ENCODE measurements at regions not wholly inside any gene's neighbourhood (a gene's known extent, or its start where the extent isn't known, plus 50 kb on each side); places are given as distances from the start of the nearest gene placed in this dataset.

DNA sequence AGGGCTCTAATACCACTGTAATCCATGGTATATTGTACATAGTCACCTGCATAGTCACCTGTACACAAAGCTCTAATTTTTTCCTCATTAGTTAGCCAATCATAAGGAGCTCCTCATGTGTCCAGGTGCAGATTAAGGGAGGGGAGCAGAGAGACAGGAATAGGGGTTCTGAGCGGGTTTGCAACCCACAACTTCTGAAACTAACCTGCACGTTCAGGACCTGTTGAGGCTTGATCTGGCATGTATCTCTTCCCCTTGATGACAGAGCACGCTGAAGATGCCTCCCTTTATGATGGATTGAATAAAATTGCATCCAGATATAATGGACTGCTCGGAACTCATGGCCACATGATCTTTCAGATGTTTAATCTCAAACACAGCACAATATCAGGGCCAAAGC is 144.0 kb upstream of the PRNP start:
- TF ChIP-seq POLR2A (IDR thresholded peaks at IDR 0.05), result no peak
- TF ChIP-seq, protein P1, sequence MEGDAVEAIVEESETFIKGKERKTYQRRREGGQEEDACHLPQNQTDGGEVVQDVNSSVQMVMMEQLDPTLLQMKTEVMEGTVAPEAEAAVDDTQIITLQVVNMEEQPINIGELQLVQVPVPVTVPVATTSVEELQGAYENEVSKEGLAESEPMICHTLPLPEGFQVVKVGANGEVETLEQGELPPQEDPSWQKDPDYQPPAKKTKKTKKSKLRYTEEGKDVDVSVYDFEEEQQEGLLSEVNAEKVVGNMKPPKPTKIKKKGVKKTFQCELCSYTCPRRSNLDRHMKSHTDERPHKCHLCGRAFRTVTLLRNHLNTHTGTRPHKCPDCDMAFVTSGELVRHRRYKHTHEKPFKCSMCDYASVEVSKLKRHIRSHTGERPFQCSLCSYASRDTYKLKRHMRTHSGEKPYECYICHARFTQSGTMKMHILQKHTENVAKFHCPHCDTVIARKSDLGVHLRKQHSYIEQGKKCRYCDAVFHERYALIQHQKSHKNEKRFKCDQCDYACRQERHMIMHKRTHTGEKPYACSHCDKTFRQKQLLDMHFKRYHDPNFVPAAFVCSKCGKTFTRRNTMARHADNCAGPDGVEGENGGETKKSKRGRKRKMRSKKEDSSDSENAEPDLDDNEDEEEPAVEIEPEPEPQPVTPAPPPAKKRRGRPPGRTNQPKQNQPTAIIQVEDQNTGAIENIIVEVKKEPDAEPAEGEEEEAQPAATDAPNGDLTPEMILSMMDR (IDR thresholded peaks at IDR 0.05), result no peak
